K562 (cell line): ENCODE measurements at regions not wholly inside any gene's neighbourhood (a gene's known extent, or its start where the extent isn't known, plus 50 kb on each side); places are given as distances from the start of the nearest gene placed in this dataset.
"Not testable (repeated sequence)": the region's sequence is repeated elsewhere in the genome, so short reads cannot be mapped to it uniquely, and the experiment has no call there.

ENCODE experiments used
- ATAC-seq: fragments of 200-7000 bp; cut with Tn5 transposase; 3 replicates; pipeline ENCODE4 v1.9.1; 2020; ENCODE audit warnings: moderate library complexity
- BruUV-seq: library from RNA; stranded (reverse); fragments of 400-500 nt; replicated peaks from 2 replicates; lab custom pipeline; 2021; lab: Mats Ljungman, UMichigan
- CTCF ChIA-PET: fragments of 300-600 bp; formaldehyde crosslinking; extraction: SDS; loops from one replicate; lab custom pipeline; 2021; ENCODE audit warnings: low intra/inter-chr PET ratio; lab: Yijun Ruan, JAX
- POLR2A ChIA-PET: fragments of 300-600, 350-650 bp; sonication (Branson Sonifier 250); formaldehyde crosslinking; extraction: SDS; loops from one replicate; lab custom pipeline; 2021; ENCODE audit warnings: antibody characterized with exemption, inconsistent platforms; lab: Yijun Ruan, JAX
- DNase-seq, 4 experiments: peaks; one replicate each; pipeline versions ENCODE4 v3.0.0 to v3.0.0-alpha.2; 2011 to 2018; ENCODE audit warnings: low spot score in 3 of 4, mixed read lengths in 3 of 4; ENCODE audit errors: extremely low read depth in 1 of 4
- FAIRE-seq: peaks from 2 replicates; lab custom pipeline; 2011; peaks lifted over from hg19 to GRCh38; lab: Jason Lieb, UNC
- H2AFZ ChIP-seq: 2 replicates; pipeline ENCODE4 v1.6.0; 2011; ENCODE audit warnings: low read depth, low read length, control low read depth, inconsistent platforms
- H3K27ac ChIP-seq: fragments of 200-600 bp; 3 replicates; pipeline ENCODE4 v1.8.0; 2011; ENCODE audit warnings: low read depth, mild to moderate bottlenecking, control low read depth, inconsistent platforms, low read length, moderate library complexity, mixed read lengths; ENCODE audit errors: extremely low read depth
- H3K27me3 ChIP-seq, 2 experiments: fragments of 300-600 bp in 1 of 2; 2 replicates in 1 of 2; 3 replicates in 1 of 2; pipeline versions ENCODE4 v1.6.0 to v1.8.0; 2011; ENCODE audit warnings: inconsistent platforms in 2 of 2, low read length in 2 of 2, mild to moderate bottlenecking in 1 of 2, mixed read lengths in 1 of 2, moderate library complexity in 1 of 2; ENCODE audit not compliant: control insufficient read depth in 2 of 2, insufficient read depth in 2 of 2
- H3K36me3 ChIP-seq: fragments of 300-600 bp; 3 replicates; pipeline ENCODE4 v1.8.0; 2011; ENCODE audit warnings: mild to moderate bottlenecking, low read length, inconsistent platforms; ENCODE audit not compliant: control insufficient read depth, insufficient read depth
- H3K4me1 ChIP-seq, 2 experiments: fragments of 200-600 bp in 1 of 2; replicated peaks in 1 of 2; 2 replicates in 1 of 2; 3 replicates in 1 of 2; pipeline versions ENCODE4 v1.5.1 to v1.8.0; 2011; ENCODE audit warnings: inconsistent platforms in 2 of 2, low read length in 2 of 2, mild to moderate bottlenecking in 1 of 2, mixed read lengths in 1 of 2, moderate library complexity in 1 of 2; ENCODE audit not compliant: control insufficient read depth in 2 of 2, insufficient read depth in 2 of 2
- H3K4me2 ChIP-seq: 2 replicates; pipeline ENCODE4 v1.6.1; 2011; ENCODE audit warnings: low read length, control low read depth, inconsistent platforms, mixed read lengths; ENCODE audit not compliant: insufficient read depth
- H3K4me3 ChIP-seq: fragments of 200-600 bp; sonication (generic), shearing (Covaris generic); 2 replicates; pipeline ENCODE4 v1.5.1; 2016; ENCODE audit warnings: control low read depth, inconsistent platforms
- H3K79me2 ChIP-seq: fragments of 200-600 bp; 3 replicates; pipeline ENCODE4 v1.8.0; 2011; ENCODE audit warnings: low read length, inconsistent platforms; ENCODE audit not compliant: control insufficient read depth, insufficient read depth
- H3K9ac ChIP-seq, 2 experiments: 2 replicates each; pipeline versions ENCODE4 v1.6.0 to v1.6.1; 2011; ENCODE audit warnings: low read depth in 2 of 2, low read length in 2 of 2, control low read depth in 1 of 2, inconsistent platforms in 1 of 2, mild to moderate bottlenecking in 1 of 2, mixed read lengths in 1 of 2; ENCODE audit not compliant: insufficient read depth in 1 of 2
- H3K9me1 ChIP-seq: one replicate; pipeline ENCODE4 v1.6.0; 2011; ENCODE audit warnings: inconsistent platforms, mild to moderate bottlenecking, low read length, moderate library complexity; ENCODE audit not compliant: control insufficient read depth, insufficient read depth
- H3K9me3 ChIP-seq: replicated peaks from 2 replicates; pipeline ENCODE4 v1.5.1; 2011; ENCODE audit warnings: low read depth, low read length, inconsistent platforms; ENCODE audit not compliant: control insufficient read depth, insufficient read depth
- H4K20me1 ChIP-seq: replicated peaks from 2 replicates; pipeline ENCODE4 v1.6.1; 2011; ENCODE audit warnings: low read length, inconsistent platforms, mixed read lengths; ENCODE audit not compliant: control insufficient read depth, insufficient read depth
- CAMTA2 ChIP-seq: fragments of 250-450 bp; sonication (Bioruptor Pico); conservative IDR thresholded peaks from 2 replicates; pipeline ENCODE4 v1.5.1; 2022
- CEBPB ChIP-seq: fragments of 450-650 bp; IDR thresholded peaks from 2 replicates; pipeline ENCODE4 v1.6.1; 2016; ENCODE audit warnings: missing genetic modification characterization, missing compliant biosample characterization
- COPS2 ChIP-seq: fragments of 450-650 bp; conservative IDR thresholded peaks from 2 replicates; pipeline ENCODE4 v1.6.1; 2016; ENCODE audit warnings: mild to moderate bottlenecking, moderate library complexity
- ELF2 ChIP-seq: fragments of 250-450 bp; sonication (Bioruptor Pico); IDR thresholded peaks from 2 replicates; pipeline ENCODE4 v1.5.0; 2021; ENCODE audit warnings: mild to moderate bottlenecking
- NR2F6 ChIP-seq: fragments of 450-650 bp; formaldehyde crosslinking; IDR thresholded peaks from 2 replicates; pipeline ENCODE4 v1.4.0; 2020; ENCODE audit warnings: mild to moderate bottlenecking
- whole genome bisulfite sequencing: fragments of 100-300 bp; shearing (Covaris generic); methylation state at CpG from one replicate; pipeline ENCODE4 v1.1.6; 2016; ENCODE audit warnings: low coverage, mixed read lengths; ENCODE audit not compliant: insufficient coverage; ENCODE audit errors: missing lambda C conversion rate; 5-methylcytosine and 5-hydroxymethylcytosine counted together
- in situ Hi-C: fragments of 300-500 bp; cut with MboI; formaldehyde crosslinking; loops from 4 replicates; pipeline ENCODE4 v1.15.0; 2018; ENCODE audit warnings: inconsistent platforms, mixed read lengths
- intact Hi-C: fragments of 100-400 bp; cut with micrococcal nuclease; formaldehyde crosslinking; loops from 2 replicates; pipeline ENCODE4 v1.14.2; 2022
- TF ChIP-seq, protein P1 (sequence below): fragments of 450-650 bp; conservative IDR thresholded peaks from 2 replicates; pipeline ENCODE4 v1.6.1; 2016; ENCODE audit warnings: missing genetic modification characterization, low read depth, mild to moderate bottlenecking, missing compliant biosample characterization, moderate library complexity
- TF ChIP-seq, protein P2 (sequence below): fragments of 250-450 bp; sonication (Bioruptor Pico); IDR thresholded peaks from 2 replicates; pipeline ENCODE4 v1.8.0; 2022; ENCODE audit warnings: moderate library complexity, mild to moderate bottlenecking, inconsistent platforms
- TF ChIP-seq, protein P3 (sequence below): IDR thresholded peaks from 2 replicates; pipeline ENCODE4 v1.6.1; 2011; ENCODE audit not compliant: insufficient read length; ENCODE audit errors: extremely low read depth
- TF ChIP-seq, protein P4 (sequence below): fragments of 450-650 bp; IDR thresholded peaks from 2 replicates; pipeline ENCODE4 v1.6.1; 2017; ENCODE audit warnings: mild to moderate bottlenecking, moderate library complexity

DNA sequence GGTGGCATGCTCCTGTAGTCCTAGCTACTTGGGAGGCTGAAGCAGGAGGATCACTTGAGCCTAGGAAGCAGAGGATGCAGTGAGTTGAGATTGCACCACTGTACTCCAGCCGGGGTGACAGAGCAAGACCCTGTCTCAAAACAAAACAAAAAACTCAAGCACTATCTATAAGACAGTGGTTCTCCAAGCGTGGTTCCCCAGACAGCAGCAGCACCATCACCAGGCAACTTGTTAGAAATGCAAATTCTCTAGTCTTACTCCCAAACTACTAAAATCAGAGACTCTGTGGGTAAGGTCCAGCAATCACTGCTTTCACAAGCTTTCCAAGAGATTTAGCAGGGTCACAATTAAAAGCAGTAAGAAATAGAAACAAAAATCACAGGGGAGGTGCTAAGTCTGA lies 177.0 kb upstream of the KCTD7 start:
- POLR2A ChIA-PET = interaction anchor here (0.6 kb wide), 2 partner anchors 43 to 179 kb away, joined by 3 read pairs; no protein-coding TSS in a partner anchor
- DNase-seq, H4K20me1 ChIP-seq, H3K9ac ChIP-seq, H3K27ac ChIP-seq, H3K27me3 ChIP-seq, H3K4me2 ChIP-seq, in situ Hi-C loops, CTCF ChIA-PET, ATAC-seq, H3K9me3 ChIP-seq, intact Hi-C loops, FAIRE-seq, H3K4me3 ChIP-seq, H2AFZ ChIP-seq, H3K79me2 ChIP-seq, H3K9me1 ChIP-seq, BruUV-seq, H3K4me1 ChIP-seq: not testable (repeated sequence)
- peaks cover 19% of the 10 kb centered on the region; the same call in 2 of the 3 replicates for H3K36me3 ChIP-seq
- 63% methylated on average over 2 of the region's 2 CpGs for WGBS

DNA sequence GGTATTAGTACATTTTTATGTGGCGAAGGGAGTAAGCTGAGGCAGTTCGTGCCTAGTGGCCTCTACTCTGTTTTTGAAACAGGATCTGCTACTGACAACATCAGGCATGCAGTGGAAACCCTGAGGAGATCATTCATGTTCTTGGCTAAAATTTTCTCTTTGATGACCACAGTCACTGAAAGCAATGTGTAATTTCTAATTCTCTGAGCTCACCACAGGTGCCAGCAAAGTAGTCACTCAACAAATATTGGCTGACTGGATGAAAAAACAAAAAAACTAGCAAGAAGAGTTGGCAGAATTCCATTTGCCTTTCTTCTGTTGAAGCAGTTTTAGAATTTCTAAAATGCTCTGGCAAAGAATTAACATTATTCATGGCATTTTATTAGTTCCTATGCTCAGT lies 176.5 kb upstream of the KCTD7 start:
- WGBS = 83% methylated on average over 2 of the region's 2 CpGs
- intact Hi-C loops = no loop called here
- H3K4me2 ChIP-seq = no peak overlapping the region
- H2AFZ ChIP-seq = no peak overlapping the region
- no peak overlapping the region for H3K9ac ChIP-seq
- ChIA-PET CTCF (no interaction called here), POLR2A (interaction anchor here (0.6 kb wide), 1 partner anchor 179 kb away, joined by 3 read pairs; no protein-coding TSS in a partner anchor)
- H3K27ac ChIP-seq = no peak overlapping the region
- H3K9me3 ChIP-seq = no peaks in the 10 kb centered on the region
- in situ Hi-C loops = no loop called here
- no peak overlapping the region for H3K4me3 ChIP-seq
- H3K36me3 ChIP-seq = peaks cover 16% of the 10 kb centered on the region; the same call in 2 of the 3 replicates
- FAIRE-seq (no peak), DNase-seq (no peak), ATAC-seq (no peak)
- H3K27me3 ChIP-seq = no peaks in the 10 kb centered on the region
- H3K4me1 ChIP-seq = no peaks in the 10 kb centered on the region
- BruUV-seq = no TSS peak
- no peaks in the 10 kb centered on the region for H3K9me1 ChIP-seq
- TF ChIP-seq CEBPB (tag) = no peak
- no peak for TF ChIP-seq NR2F6 (CRISPR knock-in tag)
- TF ChIP-seq, protein P1, sequence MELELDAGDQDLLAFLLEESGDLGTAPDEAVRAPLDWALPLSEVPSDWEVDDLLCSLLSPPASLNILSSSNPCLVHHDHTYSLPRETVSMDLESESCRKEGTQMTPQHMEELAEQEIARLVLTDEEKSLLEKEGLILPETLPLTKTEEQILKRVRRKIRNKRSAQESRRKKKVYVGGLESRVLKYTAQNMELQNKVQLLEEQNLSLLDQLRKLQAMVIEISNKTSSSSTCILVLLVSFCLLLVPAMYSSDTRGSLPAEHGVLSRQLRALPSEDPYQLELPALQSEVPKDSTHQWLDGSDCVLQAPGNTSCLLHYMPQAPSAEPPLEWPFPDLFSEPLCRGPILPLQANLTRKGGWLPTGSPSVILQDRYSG (tag) = no peak
- TF ChIP-seq CAMTA2 (CRISPR knock-in tag) = no peak
- TF ChIP-seq, protein P2, sequence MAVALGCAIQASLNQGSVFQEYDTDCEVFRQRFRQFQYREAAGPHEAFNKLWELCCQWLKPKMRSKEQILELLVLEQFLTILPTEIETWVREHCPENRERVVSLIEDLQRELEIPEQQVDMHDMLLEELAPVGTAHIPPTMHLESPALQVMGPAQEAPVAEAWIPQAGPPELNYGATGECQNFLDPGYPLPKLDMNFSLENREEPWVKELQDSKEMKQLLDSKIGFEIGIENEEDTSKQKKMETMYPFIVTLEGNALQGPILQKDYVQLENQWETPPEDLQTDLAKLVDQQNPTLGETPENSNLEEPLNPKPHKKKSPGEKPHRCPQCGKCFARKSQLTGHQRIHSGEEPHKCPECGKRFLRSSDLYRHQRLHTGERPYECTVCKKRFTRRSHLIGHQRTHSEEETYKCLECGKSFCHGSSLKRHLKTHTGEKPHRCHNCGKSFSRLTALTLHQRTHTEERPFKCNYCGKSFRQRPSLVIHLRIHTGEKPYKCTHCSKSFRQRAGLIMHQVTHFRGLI (CRISPR knock-in tag) = no peak
- TF ChIP-seq, protein P3, sequence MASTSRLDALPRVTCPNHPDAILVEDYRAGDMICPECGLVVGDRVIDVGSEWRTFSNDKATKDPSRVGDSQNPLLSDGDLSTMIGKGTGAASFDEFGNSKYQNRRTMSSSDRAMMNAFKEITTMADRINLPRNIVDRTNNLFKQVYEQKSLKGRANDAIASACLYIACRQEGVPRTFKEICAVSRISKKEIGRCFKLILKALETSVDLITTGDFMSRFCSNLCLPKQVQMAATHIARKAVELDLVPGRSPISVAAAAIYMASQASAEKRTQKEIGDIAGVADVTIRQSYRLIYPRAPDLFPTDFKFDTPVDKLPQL = no peak
- TF ChIP-seq, protein P4, sequence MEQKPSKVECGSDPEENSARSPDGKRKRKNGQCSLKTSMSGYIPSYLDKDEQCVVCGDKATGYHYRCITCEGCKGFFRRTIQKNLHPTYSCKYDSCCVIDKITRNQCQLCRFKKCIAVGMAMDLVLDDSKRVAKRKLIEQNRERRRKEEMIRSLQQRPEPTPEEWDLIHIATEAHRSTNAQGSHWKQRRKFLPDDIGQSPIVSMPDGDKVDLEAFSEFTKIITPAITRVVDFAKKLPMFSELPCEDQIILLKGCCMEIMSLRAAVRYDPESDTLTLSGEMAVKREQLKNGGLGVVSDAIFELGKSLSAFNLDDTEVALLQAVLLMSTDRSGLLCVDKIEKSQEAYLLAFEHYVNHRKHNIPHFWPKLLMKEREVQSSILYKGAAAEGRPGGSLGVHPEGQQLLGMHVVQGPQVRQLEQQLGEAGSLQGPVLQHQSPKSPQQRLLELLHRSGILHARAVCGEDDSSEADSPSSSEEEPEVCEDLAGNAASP = no peak
- TF ChIP-seq ELF2 (CRISPR knock-in tag) = no peak
- TF ChIP-seq COPS2 = no peak
- H4K20me1 ChIP-seq = no peaks in the 10 kb centered on the region
- H3K79me2 ChIP-seq = no peaks in the 10 kb centered on the region
